Hematopoietic multipotent progenitor cell treated with erythropoietin and hydrocortisone succinate and interleukin-3 and kit ligand, for 8 days (in vitro differentiated cells): ENCODE measurements at regions not wholly inside any gene's neighbourhood (a gene's known extent, or its start where the extent isn't known, plus 50 kb on each side); places are given as distances from the start of the nearest gene placed in this dataset.
A peak's percentile ranks its signal among the peaks of the same experiment; 100 is the strongest.
"Not testable (repeated sequence)": the region's sequence is repeated elsewhere in the genome, so short reads cannot be mapped to it uniquely, and the experiment has no call there.

ENCODE experiments used
- DNase-seq: peaks from one replicate; pipeline ENCODE4 v3.0.0-alpha.2; 2015

DNA sequence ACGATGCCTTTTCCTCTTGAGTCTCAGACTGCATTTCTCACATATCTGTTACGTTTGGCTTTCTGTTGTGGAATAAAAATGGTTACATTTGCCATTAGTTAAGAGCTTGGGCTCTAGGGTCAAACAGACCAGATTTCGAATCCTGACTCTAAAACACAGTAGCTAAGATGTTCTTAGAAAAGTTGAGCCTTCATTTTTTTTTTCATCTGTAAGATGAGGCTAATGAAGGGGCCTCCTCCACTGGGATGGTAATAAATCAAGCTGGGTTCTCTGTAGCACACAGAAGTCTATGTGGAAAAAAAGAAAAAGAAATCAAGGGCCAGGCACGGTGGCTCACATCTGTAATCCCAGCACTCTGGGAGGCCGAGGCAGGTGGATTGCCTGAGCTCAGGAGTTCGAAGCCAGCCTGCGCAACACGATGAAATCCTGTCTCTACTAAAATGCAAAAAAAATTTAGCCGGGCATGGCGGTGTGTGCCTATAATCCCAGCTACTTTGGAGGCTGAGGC is 49.9 kb upstream of the CAPRIN1 start:
- DNase-seq: no peak

DNA sequence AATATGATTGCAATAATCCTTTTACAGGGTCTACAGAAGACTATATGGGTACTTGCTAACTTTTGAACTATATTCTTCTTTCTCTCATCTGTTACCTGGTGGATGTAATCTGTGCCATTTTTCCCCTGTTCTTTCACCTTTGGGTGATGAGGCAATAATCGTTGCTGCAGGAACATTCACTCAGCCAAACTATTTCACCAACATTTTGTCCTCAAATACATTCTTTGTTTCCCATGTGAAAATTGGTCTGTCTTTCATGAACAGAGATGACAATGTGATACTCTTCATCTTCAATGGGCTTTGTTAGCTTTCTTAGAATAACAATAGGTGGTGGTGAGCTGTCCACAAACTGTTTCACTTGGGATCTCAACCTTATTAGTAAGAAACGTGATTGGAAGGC is 52.1 kb upstream of the CAPRIN1 start:
- DNase-seq: no peak

DNA sequence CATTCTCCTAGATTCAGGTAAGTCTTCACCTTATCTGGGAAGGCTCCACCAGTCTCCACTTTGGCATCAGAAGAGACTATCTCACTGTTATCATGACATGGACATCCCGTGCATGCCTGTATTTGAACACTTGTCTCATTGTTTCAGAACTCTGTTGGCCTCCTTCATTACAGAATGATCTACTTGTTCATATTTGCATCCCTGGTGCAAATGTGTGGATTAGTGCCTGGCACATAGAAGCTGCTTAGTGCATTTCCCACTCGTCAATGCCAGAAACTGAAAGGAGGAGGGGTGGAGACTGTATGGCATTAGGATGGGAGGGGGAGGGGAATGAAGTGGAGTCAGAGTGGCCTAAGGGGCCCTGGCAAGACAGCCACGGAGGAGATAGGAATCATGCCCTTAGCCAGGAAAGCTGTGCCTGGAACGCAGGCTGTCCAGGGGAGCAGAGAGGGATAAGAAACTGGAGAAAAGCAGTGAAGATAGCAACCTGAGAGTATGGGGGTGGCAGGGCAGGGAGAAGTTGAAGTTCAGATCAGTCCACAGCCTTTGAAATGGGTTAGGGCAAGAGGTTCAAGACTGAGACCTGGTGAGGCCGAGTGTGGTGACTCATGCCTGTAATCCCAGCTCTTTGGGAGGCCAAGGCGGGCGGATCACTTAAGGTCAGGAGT is 53.8 kb upstream of the CAPRIN1 start:
- no peak for DNase-seq

DNA sequence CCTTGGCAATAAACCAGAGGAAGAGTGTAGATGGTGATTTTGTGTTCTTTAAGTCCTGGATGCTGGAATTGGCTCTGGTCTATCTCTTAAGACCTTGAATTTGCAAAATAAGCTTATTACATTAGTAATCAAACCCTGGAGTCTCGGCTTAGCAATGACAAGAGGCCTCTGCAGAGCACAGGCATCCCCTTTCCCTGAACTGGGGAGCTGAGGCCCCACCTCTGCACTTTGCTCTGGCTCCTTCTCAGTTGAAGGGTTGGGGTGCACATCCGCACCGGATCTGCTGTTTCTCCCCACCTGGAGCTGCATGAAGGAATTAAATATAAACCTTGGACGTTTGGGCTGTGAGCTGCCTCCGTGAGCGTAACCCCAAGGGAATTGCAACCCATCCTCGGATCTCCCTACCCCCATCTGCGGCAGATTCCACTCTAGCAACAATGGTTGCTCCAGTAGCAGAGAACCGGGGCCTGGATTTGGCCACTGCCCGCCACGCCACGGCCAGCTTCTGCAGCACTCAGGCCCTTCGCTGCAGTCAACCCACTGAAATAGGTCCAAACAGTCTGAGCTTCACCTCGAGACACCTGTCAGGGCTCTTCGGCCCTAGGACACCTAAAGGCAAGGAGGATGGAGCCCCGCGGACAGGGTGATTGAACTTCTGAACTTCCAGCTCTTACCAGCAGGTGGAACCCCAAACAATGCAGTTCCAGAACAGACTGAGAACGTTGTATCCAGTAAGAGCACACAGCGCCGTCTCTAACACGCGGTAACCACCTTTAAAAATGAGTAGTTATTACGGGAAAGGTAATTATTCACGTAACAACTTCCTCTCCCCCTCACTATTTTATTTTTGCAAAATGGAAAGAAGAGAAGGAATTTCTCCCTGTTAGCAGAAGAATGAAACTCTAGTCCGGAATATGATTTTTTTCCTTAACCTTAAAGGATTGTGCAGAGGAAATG is 54.8 kb upstream of the CAPRIN1 start:
- peak; percentile 81 for DNase-seq

DNA sequence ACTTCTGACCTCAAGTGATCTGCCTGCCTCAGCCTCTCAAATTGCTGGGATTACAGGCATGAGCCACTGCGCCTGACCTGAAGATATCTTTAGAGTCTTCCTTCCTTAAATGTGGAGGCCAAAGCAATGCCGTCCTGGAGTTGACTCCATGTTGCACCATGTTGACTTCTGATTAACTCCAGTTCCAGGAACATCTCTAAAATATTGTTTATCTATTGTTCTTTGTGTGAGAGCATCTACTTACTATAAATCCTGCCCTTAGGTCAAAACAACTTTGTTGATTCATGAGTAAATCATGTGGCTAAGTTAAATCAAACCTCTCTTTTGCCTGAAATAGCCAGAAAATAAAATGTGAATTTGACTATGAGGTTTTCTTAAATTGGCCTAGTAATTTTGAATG is 56.6 kb upstream of the CAPRIN1 start:
- DNase-seq: no peak

DNA sequence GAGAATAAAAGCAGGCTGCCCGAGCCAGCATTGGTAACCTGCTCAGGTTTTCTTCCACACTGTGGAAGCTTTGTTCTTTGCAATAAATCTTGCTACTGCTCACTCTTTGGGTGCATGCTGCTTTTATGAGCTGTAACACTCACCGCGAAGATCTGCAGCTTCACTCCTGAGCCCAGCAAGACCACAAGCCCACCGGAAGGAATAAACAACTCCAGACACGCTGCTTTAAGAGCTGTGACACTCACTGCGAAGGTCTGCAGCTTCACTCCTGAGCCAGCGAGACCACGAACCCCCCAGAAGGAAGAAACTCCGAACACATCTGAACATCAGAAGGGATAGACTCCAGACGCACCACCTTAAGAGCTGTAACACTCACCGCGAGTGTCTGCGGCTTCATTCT is 60.4 kb upstream of the CAPRIN1 start:
- not testable (repeated sequence) for DNase-seq

DNA sequence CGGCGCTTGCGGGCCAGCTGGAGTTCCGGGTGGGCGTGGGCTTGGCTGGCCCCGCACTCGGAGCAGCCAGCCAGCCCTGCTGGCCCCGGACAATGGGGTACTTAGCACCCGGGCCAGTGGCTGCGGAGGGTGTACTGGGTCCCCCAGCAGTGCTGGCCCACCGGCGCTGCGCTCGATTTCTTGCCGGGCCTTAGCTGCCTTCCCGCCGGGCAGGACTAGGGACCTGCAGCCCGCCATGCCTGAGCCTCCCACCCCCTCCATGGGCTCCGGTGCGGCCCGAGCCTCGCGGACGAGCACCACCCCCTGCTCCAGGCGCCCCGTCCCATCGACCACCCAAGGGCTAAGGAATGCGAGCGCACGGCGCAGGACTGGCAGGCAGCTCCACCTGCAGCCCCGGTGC is 61.4 kb upstream of the CAPRIN1 start:
- DNase-seq: not testable (repeated sequence)

DNA sequence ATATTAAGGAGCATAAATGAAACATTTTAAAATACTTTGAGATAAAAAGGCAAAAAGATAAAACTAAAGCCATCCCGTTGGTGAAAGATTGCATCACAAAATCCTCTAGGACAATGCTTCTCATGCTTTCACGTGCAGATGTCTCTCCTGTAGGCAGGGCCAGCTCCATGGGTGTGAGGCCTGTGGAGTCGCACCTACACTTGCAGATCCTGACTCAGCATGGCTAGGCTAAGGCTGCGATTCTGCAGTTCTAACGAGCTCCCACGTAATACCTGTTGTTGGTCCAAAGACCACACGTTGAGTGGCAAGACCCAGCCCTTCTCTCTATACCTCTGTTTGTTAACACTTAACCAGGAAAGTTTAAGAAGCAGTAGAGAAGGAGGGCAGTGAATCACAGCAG is 62.1 kb upstream of the CAPRIN1 start:
- DNase-seq: no peak

DNA sequence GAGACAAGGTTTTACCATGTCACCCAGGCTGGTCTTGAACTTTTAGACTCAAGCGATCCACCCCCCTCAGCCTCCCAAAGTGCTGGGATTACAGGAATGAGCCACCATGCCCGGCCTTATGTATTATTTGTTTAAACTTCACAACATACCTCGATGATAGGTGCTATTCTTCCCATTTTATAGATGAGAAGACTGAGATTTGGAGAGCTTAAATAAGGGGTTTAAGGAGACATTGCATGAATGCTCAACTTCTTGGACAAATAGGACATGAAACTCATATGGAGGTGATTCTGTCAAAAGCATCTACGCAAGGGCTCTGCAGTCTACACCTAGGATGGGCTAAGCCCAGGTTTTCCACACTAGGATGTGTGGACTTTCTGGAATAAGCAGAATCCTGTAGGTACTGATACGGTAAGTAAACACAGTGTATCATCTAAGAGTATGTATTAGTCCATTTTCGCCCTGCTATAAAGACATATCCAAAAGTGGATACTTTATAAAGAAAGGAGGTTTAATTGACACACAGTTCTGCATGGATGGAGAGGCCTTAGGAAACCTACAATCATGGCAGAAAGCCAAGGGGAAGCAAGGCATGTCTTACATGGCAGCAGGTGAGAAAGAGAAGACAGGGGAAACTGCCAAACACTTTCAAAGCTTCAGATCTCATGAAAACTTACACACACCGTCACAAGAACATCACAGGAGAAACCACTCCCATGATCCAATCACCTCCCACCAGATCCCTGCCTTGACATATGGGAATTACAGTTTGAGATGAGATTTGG is 62.8 kb upstream of the CAPRIN1 start:
- no peak for DNase-seq

DNA sequence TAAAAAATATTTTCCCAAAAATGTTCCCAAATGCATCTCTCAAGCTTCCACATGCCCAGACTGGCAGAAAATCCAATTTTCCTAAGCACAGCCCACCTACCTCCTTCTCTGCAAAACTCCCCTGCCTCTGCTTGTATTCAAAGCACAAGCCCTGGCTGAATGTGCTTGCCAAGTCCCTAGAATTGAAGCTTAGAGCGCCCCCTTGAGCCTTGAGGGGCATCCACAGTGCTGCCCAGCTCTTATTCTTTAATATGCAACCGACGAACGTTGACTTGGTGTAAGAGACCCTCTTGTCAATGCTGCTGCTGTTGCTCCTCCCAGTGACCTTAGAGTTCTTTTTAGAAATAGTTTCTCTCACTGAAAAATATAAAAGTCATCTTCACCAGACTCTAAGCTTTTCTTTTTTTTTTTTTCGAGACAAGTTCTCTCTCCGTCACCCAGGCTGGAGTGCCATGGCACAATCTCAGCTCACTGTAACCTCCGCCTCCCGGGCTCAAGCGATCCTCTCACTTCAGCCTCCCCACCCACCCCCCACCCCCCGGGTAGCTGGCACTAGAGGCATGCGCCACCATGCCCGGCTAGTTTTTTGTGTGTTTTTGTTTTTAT is 63.5 kb upstream of the CAPRIN1 start:
- DNase-seq: peak; percentile 90

DNA sequence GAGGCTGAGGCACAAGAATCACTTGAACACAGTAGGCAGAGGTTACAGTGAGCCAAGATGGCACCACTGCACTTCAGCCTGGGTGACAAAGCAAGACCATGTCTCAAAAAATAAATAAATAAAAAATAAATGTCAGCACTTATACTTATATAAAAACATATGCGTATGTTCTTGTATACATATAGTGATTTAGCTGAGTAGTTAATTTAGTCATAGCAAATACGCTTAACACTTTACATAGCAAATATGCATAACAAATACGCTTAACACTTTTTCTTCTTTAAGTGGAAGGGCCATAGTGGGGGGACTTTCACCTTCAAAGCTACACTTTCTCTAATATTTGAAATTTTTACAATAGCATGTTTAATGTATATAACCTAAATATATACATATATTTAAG is 64.0 kb upstream of the CAPRIN1 start:
- DNase-seq: no peak

DNA sequence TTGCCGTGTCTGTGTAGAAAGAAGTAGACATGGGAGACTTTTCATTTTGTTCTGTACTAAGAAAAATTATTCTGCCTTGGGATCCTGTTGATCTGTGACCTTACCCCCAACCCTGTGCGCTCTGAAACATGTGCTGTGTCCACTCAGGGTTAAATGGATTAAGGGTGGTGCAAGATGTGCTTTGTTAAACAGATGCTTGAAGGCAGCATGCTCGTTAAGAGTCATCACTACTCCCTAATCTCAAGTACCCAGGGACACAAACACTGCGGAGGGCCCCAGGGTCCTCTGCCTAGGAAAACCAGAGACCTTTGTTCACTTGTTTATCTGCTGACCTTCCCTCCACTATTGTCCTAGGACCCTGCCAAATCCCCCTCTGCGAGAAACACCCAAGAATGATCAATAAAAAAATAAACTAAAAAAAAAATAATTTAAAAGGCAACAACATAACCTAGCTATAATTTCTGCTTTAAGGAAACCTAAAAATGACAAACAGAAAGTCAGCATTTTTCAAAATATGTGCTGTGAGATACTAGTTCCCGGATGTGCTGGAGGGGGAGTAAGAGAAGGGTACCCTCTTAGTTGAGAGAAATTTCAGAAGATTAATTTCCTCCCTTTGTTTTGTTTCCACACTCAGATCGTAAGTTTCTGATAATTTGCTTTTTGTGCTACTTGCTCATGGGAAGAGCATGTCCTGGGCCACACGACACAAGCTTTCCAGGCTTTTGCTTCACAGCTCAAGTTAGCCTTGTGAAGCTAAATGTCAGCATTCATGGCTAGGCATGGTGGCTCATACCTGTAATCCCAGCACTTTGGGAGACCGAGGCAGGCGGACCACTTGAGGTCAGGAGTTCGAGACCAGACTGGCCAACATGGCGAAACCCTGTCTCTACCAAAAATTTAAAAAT is 64.7 kb upstream of the CAPRIN1 start:
- DNase-seq: not testable (repeated sequence)

DNA sequence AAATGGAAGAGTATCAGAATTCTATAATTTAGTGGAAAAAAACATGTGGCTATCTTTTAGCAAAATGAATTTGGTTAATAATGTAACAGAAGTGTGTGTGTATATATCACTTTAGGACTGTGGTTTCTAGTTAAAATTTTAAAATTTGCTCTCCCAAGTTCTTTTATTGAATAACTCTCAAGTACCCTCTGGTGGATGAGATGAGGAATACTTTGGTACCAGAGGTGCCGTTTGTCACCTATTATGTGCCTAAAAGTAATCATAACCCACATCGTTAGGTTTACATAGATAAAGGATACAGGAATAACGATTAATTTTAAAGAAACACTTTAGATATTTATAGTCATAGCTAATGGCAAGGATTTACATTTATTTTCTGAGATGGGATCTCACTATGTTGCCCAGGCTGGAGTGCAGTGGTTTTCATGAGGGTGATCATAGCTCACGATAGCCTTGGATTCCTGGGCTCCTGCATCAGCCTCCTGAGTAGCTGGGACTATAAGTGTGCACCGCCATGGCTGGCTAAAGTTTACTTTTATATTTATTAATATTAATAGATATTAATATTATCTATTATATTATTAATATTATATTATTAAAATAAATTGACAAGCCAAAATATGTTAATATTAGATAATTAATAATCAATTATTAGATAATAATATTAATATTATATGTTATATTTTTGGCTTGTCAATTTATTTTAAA is 66.7 kb upstream of the CAPRIN1 start:
- DNase-seq: peak; percentile 59

DNA sequence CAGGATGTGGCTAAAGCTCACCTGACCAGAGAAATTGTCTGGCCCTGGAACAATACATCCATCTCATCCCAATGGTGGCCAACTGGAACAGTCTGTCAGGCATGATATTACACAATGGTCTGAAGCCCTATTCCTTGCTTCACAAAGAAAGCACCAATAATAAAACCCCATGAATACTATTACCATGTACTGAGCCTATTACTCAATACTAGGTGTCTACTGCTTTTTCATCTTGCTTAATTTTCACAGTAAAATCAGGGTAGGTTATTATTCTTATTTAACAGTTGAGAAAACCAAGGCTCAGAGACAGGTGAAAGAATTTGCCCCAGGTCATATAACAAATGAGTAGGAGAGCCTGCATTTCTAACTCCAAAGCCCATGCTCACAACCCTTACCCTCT is 68.9 kb upstream of the CAPRIN1 start:
- no peak for DNase-seq

DNA sequence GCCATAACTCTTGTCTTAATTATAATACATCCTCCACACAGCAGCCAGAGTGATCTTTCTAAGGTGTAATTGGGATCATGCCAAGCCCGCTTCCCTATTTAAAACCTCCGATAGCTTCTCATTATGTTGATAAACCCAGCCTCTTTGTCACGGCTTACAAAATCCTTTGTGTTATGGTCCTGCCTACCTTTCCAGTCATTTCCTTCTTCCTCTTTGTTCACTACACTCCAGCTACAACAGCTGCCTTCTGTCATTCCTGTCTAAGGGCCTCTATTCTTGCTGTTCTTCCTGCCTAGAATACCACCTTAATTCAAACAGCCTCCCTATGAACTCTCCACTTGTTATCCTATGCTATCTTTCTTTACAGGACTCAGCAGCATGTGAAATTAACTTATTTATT is 70.6 kb upstream of the CAPRIN1 start:
- DNase-seq: no peak

DNA sequence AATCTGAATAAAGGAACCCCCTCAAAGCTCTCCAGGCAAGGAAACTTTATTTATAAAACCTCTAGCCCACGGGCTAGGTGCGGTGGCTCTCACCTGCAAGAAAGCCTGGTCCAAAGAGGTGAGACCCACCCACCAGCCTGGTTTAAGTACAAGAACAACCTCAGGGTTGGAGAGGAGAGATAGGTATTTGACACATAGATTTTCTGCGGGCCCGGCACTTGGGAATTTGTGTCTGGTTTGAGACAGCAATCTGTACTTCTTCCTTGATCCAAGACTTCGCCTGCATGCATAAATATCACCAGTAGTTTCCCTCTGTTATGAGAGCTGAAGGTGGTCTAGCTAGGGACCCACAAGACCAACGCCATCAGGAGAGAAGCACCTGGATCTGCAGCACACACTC is 73.2 kb upstream of the CAPRIN1 start:
- no peak for DNase-seq

DNA sequence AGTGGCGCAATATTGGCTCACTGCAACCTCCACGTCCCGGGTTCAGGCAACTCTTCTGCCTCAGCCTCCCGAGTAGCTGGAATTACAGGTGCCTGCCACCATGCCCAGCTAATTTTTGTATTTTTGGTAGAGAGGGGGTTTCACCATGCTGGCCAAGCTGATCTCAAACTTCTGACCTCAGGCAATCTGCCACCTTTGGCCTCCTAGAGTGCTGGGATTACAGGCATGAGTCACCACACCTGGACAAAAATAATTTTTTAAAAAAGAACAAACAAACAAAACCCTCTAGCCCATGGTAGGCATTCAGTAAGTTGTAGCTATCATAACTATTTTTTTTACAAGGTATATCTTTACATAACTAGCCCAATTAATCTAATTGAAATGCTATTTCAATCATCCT is 73.9 kb upstream of the CAPRIN1 start:
- DNase-seq: no peak

DNA sequence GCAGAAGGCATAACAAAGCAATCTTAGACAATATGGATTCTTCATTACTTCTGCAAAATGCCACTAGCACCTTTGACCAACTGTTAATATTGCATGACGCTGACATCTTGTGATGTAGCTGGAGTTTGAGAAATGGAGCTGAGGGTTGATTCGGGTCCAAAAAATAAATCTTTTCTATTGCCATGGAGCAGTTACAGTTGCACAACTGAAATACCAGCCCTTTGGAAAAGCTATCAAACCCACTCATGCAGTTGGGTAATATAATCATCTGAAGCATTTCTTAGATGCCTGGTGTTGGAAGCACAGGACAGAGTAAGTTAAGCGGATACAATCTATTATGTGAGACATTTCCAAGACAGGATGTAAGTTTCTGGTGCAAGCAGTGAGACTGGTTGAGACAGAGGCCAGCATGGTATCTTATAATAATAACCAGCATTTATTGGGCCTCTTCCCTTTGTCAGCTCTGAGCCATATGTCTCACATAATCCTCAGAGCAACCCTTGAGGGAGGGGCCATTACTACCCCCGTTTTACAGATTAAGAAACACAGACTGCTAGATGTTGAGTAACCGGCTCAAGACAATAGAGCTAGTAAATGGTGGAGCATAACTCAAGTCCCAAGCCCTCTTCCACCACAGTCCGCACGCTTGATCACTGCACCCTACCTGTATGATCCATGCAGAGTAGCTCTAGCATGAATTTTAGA is 74.9 kb upstream of the CAPRIN1 start:
- DNase-seq: no peak

DNA sequence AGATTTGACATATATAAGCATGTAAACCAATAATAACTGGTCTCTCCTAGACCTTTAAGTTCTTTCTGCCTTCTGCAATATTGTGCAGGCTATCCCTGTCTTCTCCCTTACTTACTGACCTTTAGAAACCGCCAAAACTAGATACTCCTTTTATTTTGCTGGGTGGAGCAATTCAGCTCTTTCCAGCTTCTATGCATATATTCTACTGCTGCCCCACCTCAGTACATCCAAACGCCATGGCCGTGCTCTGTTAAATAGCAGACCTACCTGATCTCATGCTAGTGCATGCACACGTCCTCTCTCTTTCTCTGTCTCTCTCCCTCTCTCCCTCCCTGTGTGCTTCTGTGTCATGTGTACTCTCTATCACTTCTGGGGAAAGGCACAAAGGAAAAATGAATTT is 76.7 kb upstream of the CAPRIN1 start:
- no peak for DNase-seq

DNA sequence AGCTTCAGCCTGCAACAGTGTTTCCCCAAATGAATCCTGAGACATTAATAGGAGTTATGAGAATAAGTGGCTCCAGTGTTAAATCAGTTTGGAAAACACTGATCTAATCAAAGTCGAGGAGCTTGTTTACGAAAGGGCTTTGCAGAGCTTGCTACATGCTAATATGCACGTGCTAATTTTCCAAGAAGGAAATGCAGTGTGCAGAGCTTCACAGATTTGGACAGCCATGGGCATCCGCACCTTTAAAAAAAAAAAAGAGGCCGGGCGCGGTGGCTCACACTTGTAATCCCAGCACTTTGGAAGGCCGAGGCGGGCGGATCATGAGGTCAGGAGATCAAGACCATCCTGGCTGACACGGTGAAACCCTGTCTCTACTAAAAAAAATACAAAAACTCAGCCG is 79.7 kb upstream of the LMO2 start:
- DNase-seq: not testable (repeated sequence)
